Neuronal stem cell (in vitro differentiated cells): ENCODE measurements at regions not wholly inside any gene's neighbourhood (a gene's known extent, or its start where the extent isn't known, plus 50 kb on each side); places are given as distances from the start of the nearest gene placed in this dataset.
A peak's percentile ranks its signal among the peaks of the same experiment; 100 is the strongest.

ENCODE experiments used
- DNase-seq: peaks from one replicate; pipeline ENCODE4 v3.0.0-alpha.2; 2013; ENCODE audit warnings: low spot score
- H2AFZ ChIP-seq: one replicate; pipeline ENCODE4 v1.6.1; 2013; ENCODE audit warnings: mild to moderate bottlenecking, low read length, inconsistent platforms
- H2AK5ac ChIP-seq: 2 replicates; pipeline ENCODE4 v1.6.1; 2013; ENCODE audit warnings: low read depth, mild to moderate bottlenecking, inconsistent platforms, low read length, moderate library complexity, mixed read lengths
- H2BK120ac ChIP-seq: 2 replicates; pipeline ENCODE4 v1.6.1; 2013; ENCODE audit warnings: low read depth, mild to moderate bottlenecking, inconsistent platforms, low read length, moderate library complexity, mixed read lengths
- H2BK12ac ChIP-seq: one replicate; pipeline ENCODE4 v1.6.1; 2013; ENCODE audit warnings: low read length, inconsistent platforms
- H2BK15ac ChIP-seq: 2 replicates; pipeline ENCODE4 v1.6.1; 2013; ENCODE audit warnings: mild to moderate bottlenecking, low read length, inconsistent platforms, mixed read lengths
- H2BK5ac ChIP-seq: one replicate; pipeline ENCODE4 v1.6.1; 2013; ENCODE audit warnings: inconsistent platforms, mild to moderate bottlenecking, low read length, moderate library complexity
- H3K14ac ChIP-seq: one replicate; pipeline ENCODE4 v1.6.1; 2013; ENCODE audit warnings: low read length, inconsistent platforms
- H3K18ac ChIP-seq: 2 replicates; pipeline ENCODE4 v1.6.1; 2013; ENCODE audit warnings: low read length, inconsistent platforms
- H3K23ac ChIP-seq: 2 replicates; pipeline ENCODE4 v1.6.1; 2013; ENCODE audit warnings: low read depth, mild to moderate bottlenecking, mixed read lengths, low read length, inconsistent platforms; ENCODE audit not compliant: poor library complexity
- H3K27ac ChIP-seq: replicated peaks from 3 replicates; pipeline ENCODE4 v1.5.1; 2013; ENCODE audit warnings: low read length, inconsistent platforms
- H3K27me3 ChIP-seq, 3 experiments: 2 replicates each; pipeline ENCODE4 v1.6.1; 2013; ENCODE audit warnings: low read length in 3 of 3, mild to moderate bottlenecking in 2 of 3, inconsistent platforms in 1 of 3, low read depth in 1 of 3, mixed read lengths in 1 of 3, moderate library complexity in 1 of 3; ENCODE audit not compliant: control insufficient read depth in 3 of 3, insufficient read depth in 3 of 3
- H3K36me3 ChIP-seq, 2 donors: replicated peaks in 1 of 2; 2 replicates each; pipeline ENCODE4 v1.6.1; 2013; ENCODE audit warnings: low read length in 2 of 2; ENCODE audit not compliant: control insufficient read depth in 2 of 2, insufficient read depth in 2 of 2
- H3K4ac ChIP-seq: 2 replicates; pipeline ENCODE4 v1.6.1; 2013; ENCODE audit warnings: inconsistent platforms, mild to moderate bottlenecking, low read length, moderate library complexity
- H3K4me1 ChIP-seq, 2 donors: 1 replicate in 1 of 2; 2 replicates in 1 of 2; pipeline ENCODE4 v1.6.1; 2013; ENCODE audit warnings: low read length in 2 of 2, low read depth in 1 of 2; ENCODE audit not compliant: control insufficient read depth in 2 of 2, insufficient read depth in 1 of 2
- H3K4me2 ChIP-seq: one replicate; pipeline ENCODE4 v1.6.1; 2013; ENCODE audit warnings: mild to moderate bottlenecking, low read length, inconsistent platforms; ENCODE audit not compliant: insufficient read depth, poor library complexity, severe bottlenecking
- H3K4me3 ChIP-seq, 2 donors: 2 replicates each; pipeline ENCODE4 v1.5.1; 2013; ENCODE audit warnings: low read length in 2 of 2, mild to moderate bottlenecking in 2 of 2, inconsistent platforms in 1 of 2, moderate library complexity in 1 of 2
- H3K79me1 ChIP-seq: one replicate; pipeline ENCODE4 v1.6.1; 2013; ENCODE audit warnings: low read depth, mild to moderate bottlenecking, inconsistent platforms, low read length, moderate library complexity
- H3K9ac ChIP-seq: one replicate; pipeline ENCODE4 v1.6.1; 2013; ENCODE audit warnings: mild to moderate bottlenecking, low read depth, low read length, inconsistent platforms; ENCODE audit not compliant: poor library complexity
- H3K9me3 ChIP-seq, 2 donors: replicated peaks in 1 of 2; 2 replicates each; pipeline versions ENCODE3 to v1.6.1; 2013; ENCODE audit warnings: low read length in 2 of 2, mild to moderate bottlenecking in 2 of 2, inconsistent platforms in 1 of 2, low read depth in 1 of 2, mixed read lengths in 1 of 2, moderate library complexity in 1 of 2; ENCODE audit not compliant: control insufficient read depth in 2 of 2, insufficient read depth in 1 of 2
- H4K8ac ChIP-seq: one replicate; pipeline ENCODE4 v1.6.1; 2013; ENCODE audit warnings: low read depth, mild to moderate bottlenecking, inconsistent platforms, low read length, moderate library complexity
- H4K91ac ChIP-seq: one replicate; pipeline ENCODE4 v1.6.1; 2013; ENCODE audit warnings: low read length, low read depth, mild to moderate bottlenecking, inconsistent platforms; ENCODE audit not compliant: poor library complexity
- WGBS, 2 donors: extraction: QIAGEN DNeasy Blood & Tissue Kit; methylation state at CpG; one replicate each; pipeline ENCODE4 v1.1.7; 2013; ENCODE audit warnings: missing lambda C conversion rate in 2 of 2, mixed read lengths in 1 of 2; ENCODE audit not compliant: insufficient read length in 2 of 2, insufficient replicate concordance in 1 of 2; ENCODE audit errors: extremely low coverage in 2 of 2; 5-methylcytosine and 5-hydroxymethylcytosine counted together

GRCh38 chr4:156673483-156673882 is 298.1 kb downstream of the PDGFC start:
- no peak overlapping the region for H3K18ac ChIP-seq
- H2BK12ac ChIP-seq: no peak overlapping the region
- no peaks in the 10 kb centered on the region for H3K79me1 ChIP-seq
- H2BK15ac ChIP-seq: no peak overlapping the region
- H4K8ac ChIP-seq: no peak overlapping the region
- no peak overlapping the region for H2AK5ac ChIP-seq
- no CpG with 5 or more reads among the region's 4 CpGs for WGBS, 2 donors
- H3K14ac ChIP-seq: no peak overlapping the region
- no peak overlapping the region for H2BK120ac ChIP-seq
- DNase-seq: no peak
- H2BK5ac ChIP-seq: no peak overlapping the region
- H3K4me3 ChIP-seq: no peak overlapping the region
- no peaks in the 10 kb centered on the region for H3K9me3 ChIP-seq
- no peak overlapping the region for H3K4me2 ChIP-seq
- no peak overlapping the region for H3K9ac ChIP-seq
- H3K27me3 ChIP-seq: no peaks in the 10 kb centered on the region
- peaks cover 2% of the 10 kb centered on the region in 2 donors for H3K4me1 ChIP-seq
- H3K36me3 ChIP-seq: no peaks in the 10 kb centered on the region
- H2AFZ ChIP-seq: no peak overlapping the region
- no peak overlapping the region for H3K23ac ChIP-seq
- no peak overlapping the region for H3K27ac ChIP-seq
- H3K4ac ChIP-seq: no peak overlapping the region
- no peak overlapping the region for H4K91ac ChIP-seq

DNA sequence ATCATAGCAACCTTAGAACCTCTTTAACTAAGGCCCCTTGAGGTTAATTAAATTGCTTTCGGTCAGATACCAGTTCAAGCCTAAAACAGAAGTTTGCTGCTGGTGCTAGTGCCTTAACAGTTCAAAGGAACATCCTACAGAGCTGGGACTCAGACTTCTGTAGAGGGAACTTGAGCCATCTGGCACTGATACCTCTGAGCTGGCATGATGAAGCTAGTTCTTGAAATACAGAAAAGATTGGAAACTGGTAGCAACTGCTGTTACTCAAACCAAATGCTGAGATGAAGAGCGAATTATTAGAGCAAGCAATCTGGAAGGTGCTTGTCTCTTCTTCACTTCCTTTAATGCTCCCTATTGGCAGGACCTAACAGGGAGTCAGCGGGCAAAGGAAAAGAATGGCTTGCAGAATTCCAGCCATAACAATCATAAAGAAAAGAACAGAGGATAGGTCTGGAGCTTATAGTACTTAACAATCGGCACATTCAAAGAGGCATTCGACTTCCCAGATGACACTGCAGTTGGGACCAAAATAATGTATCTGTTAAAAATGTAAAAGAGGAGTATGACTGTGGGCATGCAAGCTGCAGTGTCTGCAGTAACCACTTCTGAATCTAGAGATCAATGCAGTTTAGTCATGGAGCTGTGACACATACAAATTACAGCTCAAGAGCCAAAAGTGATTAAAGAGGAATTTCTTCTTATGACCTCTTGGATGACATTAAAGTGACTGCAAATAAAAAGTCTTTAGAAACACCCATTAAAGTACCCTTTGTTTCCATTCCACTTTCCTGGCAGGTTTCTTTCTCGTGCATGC is 298.9 kb downstream of the PDGFC start:
- H4K8ac ChIP-seq: no peak overlapping the region
- WGBS, 2 donors: no CpG with 5 or more reads among the region's 6 CpGs
- no peaks in the 10 kb centered on the region for H3K27me3 ChIP-seq
- H3K23ac ChIP-seq: no peak overlapping the region
- H3K14ac ChIP-seq: no peak overlapping the region
- H3K27ac ChIP-seq: no peak overlapping the region
- no peaks in the 10 kb centered on the region for H3K79me1 ChIP-seq
- no peak for DNase-seq
- no peaks in the 10 kb centered on the region for H3K36me3 ChIP-seq
- no peak overlapping the region for H2AK5ac ChIP-seq
- H3K4me2 ChIP-seq: no peak overlapping the region
- no peak overlapping the region for H2BK12ac ChIP-seq
- H3K4me1 ChIP-seq: peaks cover 2% of the 10 kb centered on the region in 2 donors
- no peak overlapping the region for H3K18ac ChIP-seq
- no peak overlapping the region for H3K4ac ChIP-seq
- no peak overlapping the region for H3K4me3 ChIP-seq
- H2BK120ac ChIP-seq: no peak overlapping the region
- no peak overlapping the region for H2BK5ac ChIP-seq
- no peak overlapping the region for H4K91ac ChIP-seq
- H3K9me3 ChIP-seq: no peaks in the 10 kb centered on the region
- H2BK15ac ChIP-seq: no peak overlapping the region
- peak overlapping the region; percentile 45 for H2AFZ ChIP-seq
- no peak overlapping the region for H3K9ac ChIP-seq

- Histone ChIP-seq H3K18ac (no peak overlapping the region), H2AFZ (peak overlapping the region; percentile 21), H2BK12ac (no peak overlapping the region), H2BK5ac (no peak overlapping the region), H3K23ac (no peak overlapping the region), H3K27ac (no peak overlapping the region), H3K14ac (no peak overlapping the region), H3K9me3 (no peaks in the 10 kb centered on the region), H3K36me3 (no peaks in the 10 kb centered on the region), H2BK120ac (no peak overlapping the region), H3K4me3 (no peak overlapping the region), H4K91ac (no peak overlapping the region), H3K79me1 (no peaks in the 10 kb centered on the region), H3K27me3 (no peaks in the 10 kb centered on the region), H3K4ac (no peak overlapping the region), H2AK5ac (no peak overlapping the region), H3K9ac (no peak overlapping the region), H3K4me1 (peaks cover 0 to 2% of the 10 kb centered on the region in 2 donors), H2BK15ac (no peak overlapping the region), H3K4me2 (no peak overlapping the region), H4K8ac (no peak overlapping the region)
- WGBS, 2 donors: no CpG with 5 or more reads among the region's 3 CpGs
- no peak for DNase-seq
Observed at GRCh38 chr4:156665780-156666366, 305.7 kb downstream of the PDGFC start.

DNA sequence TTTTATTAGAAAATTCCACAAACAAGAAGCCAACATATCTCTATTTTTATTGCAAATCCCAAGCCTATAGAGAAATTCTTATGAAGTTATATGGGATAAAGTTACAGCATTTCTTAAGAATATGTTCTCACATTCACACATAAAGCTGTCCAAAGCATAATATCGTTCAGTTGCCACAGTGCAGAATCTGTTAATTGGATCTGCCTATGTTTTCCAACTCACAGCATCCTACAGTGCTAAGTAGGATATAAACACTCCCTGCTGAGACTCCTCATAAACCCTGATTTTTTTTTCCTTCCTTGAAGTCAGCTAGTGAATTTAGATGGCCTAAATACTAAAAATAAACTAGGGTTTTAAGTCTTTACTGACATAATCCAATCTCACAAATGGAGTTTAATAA is 307.9 kb downstream of the PDGFC start:
- H3K79me1 ChIP-seq: no peaks in the 10 kb centered on the region
- H2BK15ac ChIP-seq: no peak overlapping the region
- no peak for DNase-seq

More for the DNA sequence above, 307.9 kb downstream of the PDGFC start:
- Histone ChIP-seq H3K9me3 (no peaks in the 10 kb centered on the region), H2AK5ac (no peak overlapping the region), H2AFZ (no peak overlapping the region), H4K91ac (no peak overlapping the region), H3K4me1 (peaks cover 0 to 2% of the 10 kb centered on the region in 2 donors), H2BK12ac (no peak overlapping the region), H3K4me3 (no peak overlapping the region), H3K36me3 (no peaks in the 10 kb centered on the region), H2BK5ac (no peak overlapping the region), H4K8ac (no peak overlapping the region), H3K4me2 (no peak overlapping the region), H2BK120ac (no peak overlapping the region), H3K27ac (no peak overlapping the region), H3K23ac (no peak overlapping the region), H3K27me3 (no peaks in the 10 kb centered on the region), H3K18ac (no peak overlapping the region), H3K4ac (no peak overlapping the region), H3K9ac (no peak overlapping the region), H3K14ac (no peak overlapping the region)
- no CpG with 5 or more reads among the region's 1 CpG for WGBS, 2 donors
